ENCODE measurements at regions not wholly inside any gene's neighbourhood (a gene's known extent, or its start where the extent isn't known, plus 50 kb on each side); places are given as distances from the start of the nearest gene placed in this dataset.

- Histone ChIP-seq H3K27ac (no peak overlapping the region), H3K27me3 (no peaks in the 10 kb centered on the region), H3K9me3 (no peaks in the 10 kb centered on the region), H3K36me3 (ENCODE audit: low read depth, missing control alignments) (no peaks in the 10 kb centered on the region), H3K4me3 (no peak overlapping the region), H3K4me1 (no peaks in the 10 kb centered on the region)
- intact Hi-C loops (cut with DNase I; ENCODE audit: low total_unique reads), result no loop called here
- no peak for DNase-seq
- 60 to 70% methylated on average over 1 of the region's 1 CpG for WGBS, 2 donors
- TF ChIP-seq POLR2A (IDR thresholded peaks at IDR 0.05), result no peak
- no peak for TF ChIP-seq CTCF (IDR thresholded peaks at IDR 0.05)
These were observed 517.0 kb downstream of the KCNH5 start for GRCh38 chr14:62528296-62528695.

- intact Hi-C loops (cut with DNase I; ENCODE audit: low total_unique reads), result no loop called here
- H3K4me1 ChIP-seq, result no peaks in the 10 kb centered on the region
- no peak overlapping the region for H3K27ac ChIP-seq
- no peaks in the 10 kb centered on the region for H3K27me3 ChIP-seq
- WGBS, 2 donors, result 88 to 91% methylated on average over 2 of the region's 2 CpGs
- H3K36me3 ChIP-seq (ENCODE audit: low read depth, missing control alignments), result no peaks in the 10 kb centered on the region
- no peak for TF ChIP-seq CTCF (IDR thresholded peaks at IDR 0.05)
- TF ChIP-seq POLR2A (IDR thresholded peaks at IDR 0.05), result no peak
- no peaks in the 10 kb centered on the region for H3K9me3 ChIP-seq
- DNase-seq, result no peak
- no peak overlapping the region for H3K4me3 ChIP-seq
These were observed 513.1 kb downstream of the KCNH5 start for GRCh38 chr14:62532181-62532580.

- TF ChIP-seq POLR2A (IDR thresholded peaks at IDR 0.05), result no peak
- TF ChIP-seq CTCF (IDR thresholded peaks at IDR 0.05), result no peak
- H3K4me3 ChIP-seq, result no peak overlapping the region
- intact Hi-C loops (cut with DNase I; ENCODE audit: low total_unique reads), result no loop called here
- no peaks in the 10 kb centered on the region for H3K27me3 ChIP-seq
- no peak for DNase-seq
- no peaks in the 10 kb centered on the region for H3K9me3 ChIP-seq
- H3K27ac ChIP-seq, result no peak overlapping the region
- 95 to 100% methylated on average over 1 of the region's 1 CpG for WGBS, 2 donors
- H3K36me3 ChIP-seq (ENCODE audit: low read depth, missing control alignments), result no peaks in the 10 kb centered on the region
- no peaks in the 10 kb centered on the region for H3K4me1 ChIP-seq
These were observed 498.3 kb downstream of the KCNH5 start for GRCh38 chr14:62546862-62547474.

- no peak overlapping the region for H3K27ac ChIP-seq
- H3K4me1 ChIP-seq, result no peaks in the 10 kb centered on the region
- no peaks in the 10 kb centered on the region for H3K9me3 ChIP-seq
- no peak overlapping the region for H3K4me3 ChIP-seq
- intact Hi-C loops (cut with DNase I; ENCODE audit: low total_unique reads), result no loop called here
- H3K27me3 ChIP-seq, result no peaks in the 10 kb centered on the region
- DNase-seq, result no peak
- WGBS, 2 donors, result 81 to 87% methylated on average over 6 of the region's 6 CpGs
- H3K36me3 ChIP-seq (ENCODE audit: low read depth, missing control alignments), result no peaks in the 10 kb centered on the region
- TF ChIP-seq CTCF (IDR thresholded peaks at IDR 0.05) (no peak), POLR2A (IDR thresholded peaks at IDR 0.05) (no peak)
These were observed 487.8 kb downstream of the KCNH5 start for GRCh38 chr14:62557416-62557815.

- TF ChIP-seq CTCF (IDR thresholded peaks at IDR 0.05) (no peak), POLR2A (IDR thresholded peaks at IDR 0.05) (no peak)
- H3K4me1 ChIP-seq, result no peaks in the 10 kb centered on the region
- no peaks in the 10 kb centered on the region for H3K9me3 ChIP-seq
- H3K27me3 ChIP-seq, result no peaks in the 10 kb centered on the region
- 54 to 66% methylated on average over 1 of the region's 1 CpG for WGBS, 2 donors
- no peak overlapping the region for H3K4me3 ChIP-seq
- intact Hi-C loops (cut with DNase I; ENCODE audit: low total_unique reads), result no loop called here
- no peaks in the 10 kb centered on the region for H3K36me3 ChIP-seq (ENCODE audit: low read depth, missing control alignments)
- DNase-seq, result no peak
- no peak overlapping the region for H3K27ac ChIP-seq
These were observed 486.8 kb downstream of the KCNH5 start for GRCh38 chr14:62558451-62558850.

Measured in testis (tissue), 2 donors.